T47D (cell line): ENCODE measurements at regions not wholly inside any gene's neighbourhood (a gene's known extent, or its start where the extent isn't known, plus 50 kb on each side); places are given as distances from the start of the nearest gene placed in this dataset.
"Not testable (repeated sequence)": the region's sequence is repeated elsewhere in the genome, so short reads cannot be mapped to it uniquely, and the experiment has no call there.

Experiments
- DNase-seq, 2 experiments: peaks; one replicate each; pipeline versions ENCODE4 v3.0.0 to v3.0.0-alpha.2; 2011 to 2012; ENCODE audit warnings: low read depth in 1 of 2, low spot score in 1 of 2
- JUND ChIP-seq: IDR thresholded peaks from 2 replicates; pipeline ENCODE4 v1.6.1; 2012; ENCODE audit warnings: low read depth
- in situ Hi-C: cut with HindIII; loops from 2 replicates; pipeline ENCODE4 v1.10.0; 2016; ENCODE audit warnings: low sequenced_read_pairs, low pct_unique_long_range_greater_than_20kb

GRCh38 chr3:125766931-125767330, 171.6 kb upstream of the OSBPL11 start:
- in situ Hi-C loops, DNase-seq: not testable (repeated sequence)

- TF ChIP-seq JUND, result no peak
- no peak for DNase-seq
- in situ Hi-C loops, result no loop called here
Measured at GRCh38 chr3:125767641-125768040, 172.3 kb upstream of the OSBPL11 start.

- in situ Hi-C loops, DNase-seq: not testable (repeated sequence)
Measured at GRCh38 chr3:125768821-125769220, 173.5 kb upstream of the OSBPL11 start.

GRCh38 chr3:125771506-125771905, 176.2 kb upstream of the OSBPL11 start:
- in situ Hi-C loops, DNase-seq: not testable (repeated sequence)

- DNase-seq, in situ Hi-C loops: not testable (repeated sequence)
Measured at GRCh38 chr3:125774433-125775034, 179.2 kb upstream of the OSBPL11 start.

GRCh38 chr3:125775106-125775505, 179.8 kb upstream of the OSBPL11 start:
- in situ Hi-C loops, DNase-seq: not testable (repeated sequence)

GRCh38 chr3:125775606-125776294, 180.5 kb upstream of the OSBPL11 start:
- DNase-seq, in situ Hi-C loops: not testable (repeated sequence)

GRCh38 chr3:125779276-125779675, 184.0 kb upstream of the OSBPL11 start:
- in situ Hi-C loops, DNase-seq: not testable (repeated sequence)

- in situ Hi-C loops, DNase-seq: not testable (repeated sequence)
Measured at GRCh38 chr3:125779918-125780317, 184.6 kb upstream of the OSBPL11 start.

GRCh38 chr3:125781678-125782077, 186.4 kb upstream of the OSBPL11 start:
- DNase-seq, in situ Hi-C loops: not testable (repeated sequence)

- DNase-seq, in situ Hi-C loops: not testable (repeated sequence)
Measured at GRCh38 chr3:125790312-125790711, 178.7 kb upstream of the ROPN1B start.

- in situ Hi-C loops, DNase-seq: not testable (repeated sequence)
Measured at GRCh38 chr3:125791021-125791420, 178.0 kb upstream of the ROPN1B start.

- DNase-seq, in situ Hi-C loops: not testable (repeated sequence)
Measured at GRCh38 chr3:125810010-125810409, 159.0 kb upstream of the ROPN1B start.

GRCh38 chr3:125822175-125822574, 146.8 kb upstream of the ROPN1B start:
- in situ Hi-C loops, DNase-seq: not testable (repeated sequence)

GRCh38 chr3:125831005-125831750, 137.8 kb upstream of the ROPN1B start:
- DNase-seq, in situ Hi-C loops: not testable (repeated sequence)

GRCh38 chr3:125835562-125835961, 133.4 kb upstream of the ROPN1B start:
- in situ Hi-C loops, DNase-seq: not testable (repeated sequence)

GRCh38 chr3:125836011-125836551, 132.9 kb upstream of the ROPN1B start:
- DNase-seq, in situ Hi-C loops: not testable (repeated sequence)

- DNase-seq, in situ Hi-C loops: not testable (repeated sequence)
Measured at GRCh38 chr3:125836786-125837185, 132.2 kb upstream of the ROPN1B start.
